22Rv1 (cell line): ENCODE measurements at regions not wholly inside any gene's neighbourhood (a gene's known extent, or its start where the extent isn't known, plus 50 kb on each side); places are given as distances from the start of the nearest gene placed in this dataset.

Source experiments
- H3K27ac ChIP-seq: fragments of 450-650 bp; 2 replicates; pipeline ENCODE4 v1.5.1; 2017
- ZFX ChIP-seq: fragments of 450-650 bp; IDR thresholded peaks from 2 replicates; pipeline ENCODE4 v1.6.1; 2017; ENCODE audit warnings: antibody characterized with exemption, borderline replicate concordance
- TF ChIP-seq, protein P1 (sequence below): fragments of 450-650 bp; IDR thresholded peaks from 2 replicates; pipeline ENCODE4 v1.5.1; 2017; ENCODE audit warnings: mild to moderate bottlenecking

DNA sequence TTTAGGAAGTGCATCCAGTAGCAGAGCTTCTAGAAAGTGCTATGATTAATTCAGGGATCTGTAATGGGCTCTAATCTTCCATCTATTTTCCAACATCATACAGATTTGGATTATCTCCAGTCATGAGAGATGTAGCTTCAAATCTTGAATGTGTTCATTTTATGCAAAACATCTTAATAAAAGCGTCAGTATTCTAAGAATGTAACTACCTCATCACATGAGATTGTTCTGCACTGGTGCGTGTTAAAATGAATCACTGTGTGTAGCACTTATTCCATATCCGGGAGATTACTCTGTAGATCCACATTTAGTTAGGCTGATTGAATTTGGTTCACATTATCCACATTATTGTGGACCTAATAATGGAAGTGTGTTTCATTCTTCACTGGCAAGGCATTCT, 344.9 kb upstream of the CHRM2 start:
- TF ChIP-seq, protein P1, sequence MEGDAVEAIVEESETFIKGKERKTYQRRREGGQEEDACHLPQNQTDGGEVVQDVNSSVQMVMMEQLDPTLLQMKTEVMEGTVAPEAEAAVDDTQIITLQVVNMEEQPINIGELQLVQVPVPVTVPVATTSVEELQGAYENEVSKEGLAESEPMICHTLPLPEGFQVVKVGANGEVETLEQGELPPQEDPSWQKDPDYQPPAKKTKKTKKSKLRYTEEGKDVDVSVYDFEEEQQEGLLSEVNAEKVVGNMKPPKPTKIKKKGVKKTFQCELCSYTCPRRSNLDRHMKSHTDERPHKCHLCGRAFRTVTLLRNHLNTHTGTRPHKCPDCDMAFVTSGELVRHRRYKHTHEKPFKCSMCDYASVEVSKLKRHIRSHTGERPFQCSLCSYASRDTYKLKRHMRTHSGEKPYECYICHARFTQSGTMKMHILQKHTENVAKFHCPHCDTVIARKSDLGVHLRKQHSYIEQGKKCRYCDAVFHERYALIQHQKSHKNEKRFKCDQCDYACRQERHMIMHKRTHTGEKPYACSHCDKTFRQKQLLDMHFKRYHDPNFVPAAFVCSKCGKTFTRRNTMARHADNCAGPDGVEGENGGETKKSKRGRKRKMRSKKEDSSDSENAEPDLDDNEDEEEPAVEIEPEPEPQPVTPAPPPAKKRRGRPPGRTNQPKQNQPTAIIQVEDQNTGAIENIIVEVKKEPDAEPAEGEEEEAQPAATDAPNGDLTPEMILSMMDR, result no peak
- no peak for TF ChIP-seq ZFX
- no peak overlapping the region for H3K27ac ChIP-seq

GRCh38 chr7:136517971-136518370, 350.5 kb upstream of the CHRM2 start:
- H3K27ac ChIP-seq, result no peak overlapping the region
- no peak for TF ChIP-seq ZFX
- TF ChIP-seq, protein P1, result no peak

DNA sequence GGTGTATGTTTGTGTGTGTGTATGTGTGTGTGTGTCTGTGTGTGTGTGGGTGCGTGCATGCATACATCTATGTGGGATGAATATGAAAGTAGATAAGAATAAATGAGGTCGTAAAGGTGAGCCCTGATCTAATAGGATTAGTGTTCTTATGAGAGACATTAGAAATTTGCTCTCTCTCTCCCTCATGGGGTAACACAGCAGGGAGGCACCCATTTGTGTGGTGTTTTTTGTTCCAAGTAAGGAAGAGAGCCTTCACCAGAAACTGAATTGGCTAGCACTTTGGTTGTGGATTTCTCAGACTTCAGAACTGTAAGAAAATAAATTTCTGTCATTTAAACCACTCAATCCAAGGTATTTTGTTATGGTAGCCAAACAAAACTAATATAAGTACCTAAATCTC, 353.7 kb upstream of the CHRM2 start:
- TF ChIP-seq ZFX, result no peak
- TF ChIP-seq, protein P1, result no peak
- no peak overlapping the region for H3K27ac ChIP-seq

DNA sequence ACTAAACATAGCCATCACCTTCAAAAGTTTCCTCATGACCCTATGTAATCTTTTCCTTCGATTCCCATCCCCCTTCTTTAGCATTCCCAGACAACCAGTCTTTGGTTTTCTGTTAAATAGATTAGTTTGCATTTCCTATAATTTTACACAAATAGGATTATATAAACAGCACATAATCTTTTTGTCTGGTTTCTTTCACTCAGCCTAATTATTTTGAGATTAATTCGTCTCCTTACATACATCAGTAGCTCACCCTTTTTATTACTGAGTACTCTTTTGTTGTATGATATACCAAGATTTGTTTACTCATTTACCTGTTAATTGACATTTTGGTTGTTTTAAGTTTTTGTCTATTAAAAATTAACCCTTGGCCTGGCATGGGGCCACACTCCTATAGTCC, 354.7 kb upstream of the CHRM2 start:
- no peak overlapping the region for H3K27ac ChIP-seq
- TF ChIP-seq ZFX, result no peak
- TF ChIP-seq, protein P1, result no peak

- TF ChIP-seq, protein P1, result no peak
- TF ChIP-seq ZFX, result no peak
- no peak overlapping the region for H3K27ac ChIP-seq
These were observed 359.0 kb upstream of the CHRM2 start for GRCh38 chr7:136509466-136509865.

- TF ChIP-seq ZFX, result no peak
- TF ChIP-seq, protein P1, result no peak
- H3K27ac ChIP-seq, result no peak overlapping the region
These were observed 366.3 kb upstream of the CHRM2 start for GRCh38 chr7:136502162-136502561.

DNA sequence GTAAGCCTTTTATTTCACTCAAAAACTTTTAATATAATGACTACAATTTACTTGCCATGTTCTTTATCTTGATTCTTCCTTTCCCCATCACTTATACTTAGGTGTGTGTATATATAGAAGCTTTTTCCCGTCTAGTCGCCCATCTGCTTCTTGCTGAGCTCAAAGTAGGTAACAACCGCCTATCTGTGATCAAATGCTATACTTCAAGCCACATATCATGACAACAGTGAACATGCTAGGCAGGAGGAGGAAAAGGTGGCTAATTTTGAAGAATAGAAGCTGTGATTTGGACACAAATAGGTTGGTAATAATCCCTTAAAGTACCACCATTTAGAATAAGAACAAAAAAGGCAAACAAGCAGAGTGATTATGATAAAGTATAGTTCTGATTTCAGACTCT, 367.3 kb upstream of the CHRM2 start:
- no peak for TF ChIP-seq ZFX
- TF ChIP-seq, protein P1, result no peak
- no peak overlapping the region for H3K27ac ChIP-seq
